ENCODE measurements at regions not wholly inside any gene's neighbourhood (a gene's known extent, or its start where the extent isn't known, plus 50 kb on each side); places are given as distances from the start of the nearest gene placed in this dataset.

- no peak for DNase-seq (ENCODE audit: extremely low read depth in 1 of 2, low read depth in 1 of 2)
These were observed 62.9 kb downstream of the NHLRC3 start for GRCh38 chr13:39100996-39101738.

DNA sequence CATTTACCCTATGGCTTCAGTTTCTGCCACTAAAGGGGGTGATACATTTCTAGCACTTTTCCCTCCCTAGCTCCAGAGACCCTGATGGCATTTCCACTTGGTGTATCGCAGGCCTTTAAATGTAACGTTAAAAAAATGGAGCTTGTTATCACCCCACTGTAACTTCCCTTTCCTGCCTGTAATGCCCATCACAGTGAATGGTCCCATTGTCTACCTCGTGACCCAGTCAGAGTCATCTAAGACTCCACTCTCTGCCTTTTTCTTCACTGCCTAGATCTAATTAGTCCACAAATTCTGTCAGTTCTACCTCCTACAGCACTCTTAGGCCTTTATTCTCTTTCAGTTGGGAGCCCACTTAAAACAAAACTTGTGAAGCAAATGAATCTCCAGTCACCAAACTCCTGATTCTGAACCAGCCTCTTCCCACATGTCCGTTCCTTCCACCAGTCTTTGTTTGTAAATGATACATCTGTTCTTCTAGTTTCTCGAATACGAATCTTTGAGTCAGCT lies 64.8 kb downstream of the NHLRC3 start:
- DNase-seq (ENCODE audit: extremely low read depth in 1 of 2, low read depth in 1 of 2): no peak

- DNase-seq (ENCODE audit: extremely low read depth in 1 of 2, low read depth in 1 of 2): no peak
These were observed 66.9 kb downstream of the NHLRC3 start for GRCh38 chr13:39105110-39105509.

GRCh38 chr13:39106216-39107005 lies 68.2 kb downstream of the NHLRC3 start:
- DNase-seq (ENCODE audit: extremely low read depth in 1 of 2, low read depth in 1 of 2): no peak

DNA sequence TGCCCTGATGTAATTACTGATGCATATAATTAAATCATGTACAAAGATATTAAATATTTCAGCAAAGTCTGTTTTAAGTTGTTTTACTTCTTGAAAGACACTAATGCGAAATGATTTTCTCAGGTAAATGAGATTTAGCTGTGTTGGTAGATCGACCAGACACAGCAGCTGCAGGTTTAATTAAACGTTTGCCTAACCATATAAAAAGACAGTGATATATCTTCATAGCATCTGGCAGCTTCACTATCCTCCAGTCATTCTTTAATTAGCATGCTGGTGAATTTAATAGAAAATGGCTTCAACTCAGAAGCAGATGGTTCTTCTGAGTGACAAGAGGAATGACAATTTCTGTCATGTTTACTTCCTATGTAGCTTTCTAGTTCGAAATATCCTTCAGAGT lies 69.3 kb downstream of the NHLRC3 start:
- DNase-seq (ENCODE audit: extremely low read depth in 1 of 2, low read depth in 1 of 2): no peak

DNA sequence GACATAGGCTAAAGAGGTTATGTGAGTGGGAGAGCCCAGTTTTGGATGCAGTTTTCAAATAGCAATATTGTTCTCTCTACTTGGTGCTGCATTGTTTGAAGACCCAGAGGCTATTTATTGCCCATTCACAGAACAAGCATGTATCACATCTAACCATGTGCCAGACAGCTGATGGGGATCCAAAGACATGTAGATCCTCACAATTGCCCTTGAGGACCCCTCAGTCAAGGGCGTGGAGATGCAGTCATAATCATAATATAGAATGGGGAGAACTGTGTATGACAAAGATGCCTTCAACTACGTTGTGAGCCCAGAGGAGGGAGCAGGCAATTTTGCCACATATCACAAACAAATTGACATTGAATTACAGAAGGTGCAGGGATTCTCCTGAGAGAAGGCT lies 70.5 kb downstream of the NHLRC3 start:
- no peak for DNase-seq (ENCODE audit: extremely low read depth in 1 of 2, low read depth in 1 of 2)

GRCh38 chr13:39110518-39111097 lies 72.4 kb downstream of the NHLRC3 start:
- no peak for DNase-seq (ENCODE audit: extremely low read depth in 1 of 2, low read depth in 1 of 2)

DNA sequence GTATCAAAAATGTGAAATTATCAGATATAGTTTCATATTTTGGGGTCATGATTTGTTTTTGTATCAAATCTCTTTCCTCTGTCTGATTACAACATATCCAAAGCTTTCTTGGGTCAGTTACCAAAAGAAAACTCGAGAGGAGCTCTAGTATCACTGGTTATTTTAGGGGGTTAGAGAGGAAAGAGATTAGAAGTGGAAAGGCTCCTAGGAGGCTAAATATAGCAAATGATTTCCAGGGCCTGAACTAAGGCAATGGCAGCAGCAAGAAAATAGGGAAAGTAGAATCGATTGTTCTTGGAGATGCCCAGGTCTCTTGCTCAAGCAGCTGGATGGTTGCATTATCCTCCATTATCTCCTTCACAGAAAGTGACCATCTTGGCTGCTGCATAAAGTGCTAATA lies 72.9 kb downstream of the NHLRC3 start:
- DNase-seq (ENCODE audit: extremely low read depth in 1 of 2, low read depth in 1 of 2): no peak

GRCh38 chr13:39119422-39119821 lies 81.2 kb downstream of the NHLRC3 start:
- no peak for DNase-seq (ENCODE audit: extremely low read depth in 1 of 2, low read depth in 1 of 2)

- DNase-seq (ENCODE audit: extremely low read depth in 1 of 2, low read depth in 1 of 2): no peak
These were observed 85.3 kb downstream of the NHLRC3 start for GRCh38 chr13:39123578-39123977.

DNA sequence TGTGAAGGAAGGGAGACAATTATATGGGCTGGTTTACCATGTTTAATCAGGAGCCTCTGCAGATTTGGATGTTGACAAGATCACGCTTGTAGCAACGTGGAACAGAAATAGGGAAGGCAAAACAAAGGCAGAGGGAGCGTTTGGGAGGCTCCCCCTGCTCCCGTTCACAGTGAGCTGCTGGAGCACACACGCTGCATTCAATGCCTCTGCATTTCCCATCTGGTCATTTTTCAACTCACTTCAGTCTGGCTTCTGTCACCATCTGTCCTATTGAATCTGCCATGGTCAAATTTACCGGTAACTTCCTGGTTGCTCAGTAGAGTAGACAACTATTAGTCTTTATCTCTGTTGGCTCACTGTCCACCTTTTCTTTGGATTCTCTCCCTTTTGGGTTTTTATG lies 91.0 kb downstream of the NHLRC3 start:
- no peak for DNase-seq (ENCODE audit: extremely low read depth in 1 of 2, low read depth in 1 of 2)

- no peak for DNase-seq (ENCODE audit: extremely low read depth in 1 of 2, low read depth in 1 of 2)
These were observed 92.0 kb downstream of the NHLRC3 start for GRCh38 chr13:39130301-39130700.

GRCh38 chr13:39132286-39133230 lies 94.3 kb downstream of the NHLRC3 start:
- no peak for DNase-seq (ENCODE audit: extremely low read depth in 1 of 2, low read depth in 1 of 2)

GRCh38 chr13:39133781-39134180 lies 95.5 kb downstream of the NHLRC3 start:
- DNase-seq (ENCODE audit: extremely low read depth in 1 of 2, low read depth in 1 of 2): no peak

DNA sequence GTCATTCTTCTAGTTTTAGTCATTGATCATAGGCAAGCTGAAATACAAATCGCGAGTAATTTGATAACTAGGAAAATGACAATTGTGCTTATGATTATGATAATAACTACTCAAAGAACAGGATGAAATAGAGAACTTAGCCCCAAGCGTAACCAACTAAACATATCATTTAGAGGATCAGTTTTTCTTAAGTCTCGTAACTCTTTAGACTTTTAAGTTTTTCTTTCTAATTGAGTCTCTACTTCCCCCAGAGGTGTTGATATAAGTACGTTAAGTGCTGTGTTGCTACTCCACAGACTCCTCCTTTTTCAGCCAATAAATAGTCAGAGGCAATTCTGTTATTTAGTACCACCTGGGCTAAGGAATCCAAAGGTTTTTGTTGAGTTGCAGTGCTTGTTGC lies 96.3 kb downstream of the NHLRC3 start:
- DNase-seq (ENCODE audit: extremely low read depth in 1 of 2, low read depth in 1 of 2): no peak

DNA sequence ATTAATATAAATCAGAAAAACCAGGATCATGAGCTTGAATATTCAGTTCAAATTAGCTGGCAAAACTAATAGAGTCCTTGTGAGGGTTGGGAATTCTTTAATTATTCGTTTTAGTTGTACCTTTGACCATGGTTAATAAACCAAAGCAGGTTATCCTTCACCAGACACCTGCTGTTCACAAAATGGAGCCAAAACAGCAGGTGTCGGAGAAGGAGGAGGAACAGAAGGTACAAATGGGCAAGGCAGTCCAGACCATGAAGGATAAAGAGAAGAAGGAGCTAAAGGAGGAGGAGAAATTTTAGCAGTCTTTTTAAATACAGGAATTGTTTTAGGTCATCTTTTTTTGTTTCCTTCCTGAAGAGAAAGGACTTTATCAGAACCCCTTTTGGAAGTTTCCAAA lies 106.1 kb downstream of the NHLRC3 start:
- DNase-seq (ENCODE audit: extremely low read depth in 1 of 2, low read depth in 1 of 2): no peak

- DNase-seq (ENCODE audit: extremely low read depth in 1 of 2, low read depth in 1 of 2): no peak
These were observed 106.8 kb downstream of the NHLRC3 start for GRCh38 chr13:39144941-39145533.

DNA sequence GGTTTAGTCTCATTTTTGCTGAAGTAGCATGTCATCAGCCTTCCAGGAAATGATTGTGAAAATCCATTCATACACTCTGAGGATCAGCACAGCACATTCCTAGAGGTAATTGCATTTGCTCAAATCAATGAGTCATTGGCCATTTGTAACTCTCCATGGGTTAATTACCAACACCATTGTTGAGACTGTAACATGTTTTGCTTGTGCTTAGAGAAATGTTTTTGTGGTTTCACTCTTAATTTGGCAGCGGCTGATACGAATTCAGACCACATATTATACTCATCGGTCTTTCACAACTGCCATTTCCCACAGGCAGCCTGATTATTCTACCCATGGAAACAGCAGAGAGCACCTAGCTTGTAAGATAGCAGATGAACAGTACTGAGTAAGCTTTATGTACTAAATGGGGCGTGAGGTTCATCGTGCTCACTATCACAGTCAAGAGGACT lies 110.3 kb downstream of the NHLRC3 start:
- no peak for DNase-seq (ENCODE audit: extremely low read depth in 1 of 2, low read depth in 1 of 2)

- DNase-seq (ENCODE audit: extremely low read depth in 1 of 2, low read depth in 1 of 2): no peak
These were observed 111.6 kb downstream of the NHLRC3 start for GRCh38 chr13:39149896-39150295.

DNA sequence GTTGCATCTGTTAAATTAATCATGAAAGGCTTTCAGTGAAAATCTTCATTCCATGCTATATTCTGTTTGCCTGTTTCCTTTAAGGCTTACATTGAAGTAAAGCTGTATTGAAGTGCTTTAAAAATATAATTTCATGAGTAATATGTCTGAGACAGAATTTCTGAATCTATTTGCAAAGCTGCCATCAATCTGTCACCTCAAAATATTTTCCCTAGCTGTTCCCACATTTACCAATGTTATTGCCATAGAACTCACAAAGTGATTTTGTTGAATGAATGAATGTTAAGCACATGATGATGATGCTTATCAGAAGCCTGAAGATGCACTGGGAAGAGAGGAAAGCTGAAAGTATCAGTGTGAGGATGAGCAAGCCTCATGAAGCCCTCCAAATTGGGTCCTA lies 115.8 kb downstream of the NHLRC3 start:
- no peak for DNase-seq (ENCODE audit: extremely low read depth in 1 of 2, low read depth in 1 of 2)
